SW480 (cell line): ENCODE measurements at regions not wholly inside any gene's neighbourhood (a gene's known extent, or its start where the extent isn't known, plus 50 kb on each side); places are given as distances from the start of the nearest gene placed in this dataset.

Source experiments
- DNase-seq: peaks from one replicate; pipeline ENCODE4 v3.0.0-alpha.2; 2016; ENCODE audit warnings: low spot score

- no peak for DNase-seq
These were observed 326.3 kb downstream of the OSTF1 start for GRCh38 chr9:75414371-75415160.

GRCh38 chr9:75417471-75417870 lies 329.2 kb downstream of the OSTF1 start:
- no peak for DNase-seq

- no peak for DNase-seq
These were observed 330.2 kb downstream of the OSTF1 start for GRCh38 chr9:75418518-75418917.

- DNase-seq, result no peak
These were observed 334.7 kb downstream of the OSTF1 start for GRCh38 chr9:75422944-75423522.

GRCh38 chr9:75429531-75430475 lies 341.5 kb downstream of the OSTF1 start:
- no peak for DNase-seq

GRCh38 chr9:75431375-75431774 lies 343.1 kb downstream of the OSTF1 start:
- no peak for DNase-seq

- no peak for DNase-seq
These were observed 344.1 kb downstream of the OSTF1 start for GRCh38 chr9:75432386-75432785.

GRCh38 chr9:75432888-75433287 lies 344.6 kb downstream of the OSTF1 start:
- no peak for DNase-seq

- no peak for DNase-seq
These were observed 350.4 kb downstream of the OSTF1 start for GRCh38 chr9:75438716-75439115.

- DNase-seq, result no peak
These were observed 352.6 kb downstream of the OSTF1 start for GRCh38 chr9:75440914-75441313.

- DNase-seq, result no peak
These were observed 356.8 kb downstream of the OSTF1 start for GRCh38 chr9:75445144-75445543.

- DNase-seq, result no peak
These were observed 359.0 kb downstream of the OSTF1 start for GRCh38 chr9:75447281-75447680.

- DNase-seq, result no peak
These were observed 360.0 kb downstream of the OSTF1 start for GRCh38 chr9:75448281-75448680.

- DNase-seq, result no peak
These were observed 360.6 kb downstream of the OSTF1 start for GRCh38 chr9:75448955-75449354.

GRCh38 chr9:75451045-75451444 lies 362.7 kb downstream of the OSTF1 start:
- no peak for DNase-seq

GRCh38 chr9:75451505-75451904 lies 363.2 kb downstream of the OSTF1 start:
- no peak for DNase-seq

- DNase-seq, result no peak
These were observed 364.2 kb downstream of the OSTF1 start for GRCh38 chr9:75452512-75452911.

GRCh38 chr9:75454043-75454442 lies 365.7 kb downstream of the OSTF1 start:
- no peak for DNase-seq

GRCh38 chr9:75454891-75455290 lies 366.6 kb downstream of the OSTF1 start:
- no peak for DNase-seq

GRCh38 chr9:75455444-75455921 lies 367.2 kb downstream of the OSTF1 start:
- no peak for DNase-seq

- DNase-seq, result no peak
These were observed 368.4 kb downstream of the OSTF1 start for GRCh38 chr9:75456698-75457097.

GRCh38 chr9:75457474-75458011 lies 369.2 kb downstream of the OSTF1 start:
- no peak for DNase-seq
